DND-41 (cell line): ENCODE measurements at regions not wholly inside any gene's neighbourhood (a gene's known extent, or its start where the extent isn't known, plus 50 kb on each side); places are given as distances from the start of the nearest gene placed in this dataset.

ENCODE experiments used
- ATAC-seq: fragments of 200-7000 bp; cut with Tn5 transposase; 3 replicates; pipeline ENCODE4 v1.9.1; 2021; ENCODE audit warnings: low read depth; ENCODE audit not compliant: insufficient read depth
- DNase-seq: peaks from one replicate; pipeline ENCODE4 v3.0.0-alpha.2; 2020
- H2AFZ ChIP-seq: 2 replicates; pipeline ENCODE4 v1.6.0; 2012; ENCODE audit warnings: low read depth, low read length
- H3K27ac ChIP-seq: 2 replicates; pipeline ENCODE4 v1.5.1; 2012; ENCODE audit warnings: low read length, inconsistent platforms
- H3K27me3 ChIP-seq: fragments of 200-600 bp; sonication (generic); 2 replicates; pipeline ENCODE4 v1.6.0; 2012; ENCODE audit warnings: low read length, mild to moderate bottlenecking, inconsistent platforms; ENCODE audit not compliant: insufficient read depth, poor library complexity
- H3K36me3 ChIP-seq: 2 replicates; pipeline ENCODE4 v1.5.1; 2012; ENCODE audit warnings: low read length, inconsistent platforms; ENCODE audit not compliant: insufficient read depth
- H3K4me1 ChIP-seq: 2 replicates; pipeline ENCODE4 v1.5.1; 2012; ENCODE audit warnings: mild to moderate bottlenecking, low read length; ENCODE audit not compliant: insufficient read depth
- H3K4me2 ChIP-seq: 2 replicates; pipeline ENCODE4 v1.6.0; 2012; ENCODE audit warnings: mild to moderate bottlenecking, moderate library complexity, low read length, inconsistent platforms; ENCODE audit not compliant: insufficient read depth
- H3K4me3 ChIP-seq, 2 experiments: fragments of 200-600 bp in 1 of 2; shearing (Covaris generic) in 1 of 2; 2 replicates each; pipeline ENCODE4 v1.5.1; 2012 to 2016; ENCODE audit warnings: inconsistent platforms in 2 of 2, low read length in 2 of 2, mild to moderate bottlenecking in 2 of 2, low read depth in 1 of 2, moderate library complexity in 1 of 2
- H3K79me2 ChIP-seq: 2 replicates; pipeline ENCODE4 v1.6.0; 2012; ENCODE audit warnings: low read length, inconsistent platforms; ENCODE audit not compliant: insufficient read depth
- H3K9ac ChIP-seq: 2 replicates; pipeline ENCODE4 v1.6.0; 2012; ENCODE audit warnings: low read depth, mild to moderate bottlenecking, inconsistent platforms, low read length, moderate library complexity
- H3K9me3 ChIP-seq: 2 replicates; pipeline ENCODE4 v1.5.1; 2012; ENCODE audit warnings: low read length, moderate library complexity, mild to moderate bottlenecking, inconsistent platforms; ENCODE audit not compliant: insufficient read depth, severe bottlenecking
- H4K20me1 ChIP-seq: 2 replicates; pipeline ENCODE4 v1.6.0; 2012; ENCODE audit warnings: low read length; ENCODE audit not compliant: insufficient read depth
- CTCF ChIP-seq: IDR thresholded peaks from 2 replicates; pipeline ENCODE4 v1.5.1; 2012; ENCODE audit warnings: borderline replicate concordance, low read length, moderate library complexity, mild to moderate bottlenecking; ENCODE audit not compliant: poor library complexity, severe bottlenecking; ENCODE audit errors: extremely low read depth
- EZH2 ChIP-seq: IDR thresholded peaks from 3 replicates; pipeline ENCODE4 v1.6.1; 2012; ENCODE audit warnings: borderline replicate concordance, low read depth, mild to moderate bottlenecking, moderate library complexity, low read length, inconsistent platforms; ENCODE audit not compliant: severe bottlenecking

DNA sequence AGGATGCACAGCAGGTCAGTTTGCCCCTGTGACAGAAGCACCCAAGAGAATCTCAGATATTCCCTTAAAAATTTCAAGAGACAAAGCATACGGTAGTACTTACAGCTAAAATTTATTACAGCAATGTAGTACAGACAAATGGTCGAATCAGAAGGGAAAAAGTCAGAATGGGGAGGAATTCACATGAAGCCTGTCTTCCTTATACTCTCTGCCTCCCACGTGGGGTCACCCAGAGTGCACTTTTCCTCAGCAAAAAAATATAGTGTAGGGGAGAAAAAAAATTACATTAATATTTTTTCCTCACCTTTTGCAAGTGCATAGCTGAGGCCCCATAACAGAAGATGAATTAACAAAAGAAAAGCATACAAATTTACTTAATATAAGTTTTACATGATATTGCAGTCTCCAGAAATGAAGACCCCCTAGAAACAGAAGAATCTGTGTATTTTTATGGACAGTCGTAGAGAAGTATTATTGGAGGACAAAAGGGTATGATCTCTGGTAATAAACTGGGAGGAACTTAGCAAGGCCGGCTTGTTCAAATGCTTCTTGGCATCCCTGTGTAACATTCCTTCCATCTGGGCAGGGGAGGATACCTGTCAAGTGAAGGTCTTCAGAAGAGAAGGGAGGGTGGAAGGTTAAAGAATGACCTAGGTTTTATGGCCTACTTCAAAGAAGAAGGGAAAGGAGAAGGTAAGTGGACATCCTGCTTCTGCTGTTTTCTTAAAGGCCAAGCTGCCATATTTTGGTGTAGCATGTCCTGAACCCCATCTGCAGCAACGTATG is 270.6 kb upstream of the MAGI2 start:
- Histone ChIP-seq H2AFZ (no peak overlapping the region; the same call in 1 of the 2 replicates), H3K27me3 (no peaks in the 10 kb centered on the region), H3K79me2 (no peaks in the 10 kb centered on the region), H3K27ac (no peak overlapping the region), H4K20me1 (no peaks in the 10 kb centered on the region), H3K4me1 (no peaks in the 10 kb centered on the region), H3K36me3 (no peaks in the 10 kb centered on the region), H3K4me3 (no peak overlapping the region), H3K4me2 (no peak overlapping the region), H3K9me3 (no peaks in the 10 kb centered on the region), H3K9ac (no peak overlapping the region)
- DNase-seq: no peak
- TF ChIP-seq EZH2 (no peak), CTCF (no peak)
- no peak for ATAC-seq

DNA sequence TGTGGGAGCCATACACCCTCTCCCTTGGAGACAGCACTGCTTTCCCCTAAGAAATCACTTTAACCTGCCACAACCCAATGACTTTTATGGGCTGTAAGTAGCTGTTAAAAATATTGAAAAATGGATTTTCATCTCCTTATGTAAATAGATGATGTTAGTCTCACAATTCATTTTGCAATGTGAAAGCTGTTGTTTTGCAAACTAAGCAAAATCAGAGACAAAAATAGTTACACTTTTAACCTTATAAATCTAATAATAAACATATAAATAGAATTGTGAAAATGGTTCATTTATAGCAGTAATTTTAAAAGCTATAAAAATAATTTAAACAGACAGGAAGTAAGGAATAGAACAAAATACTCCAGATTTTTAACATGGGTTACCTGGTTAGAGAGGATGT is 268.8 kb upstream of the MAGI2 start:
- no peaks in the 10 kb centered on the region for H3K9me3 ChIP-seq
- H3K9ac ChIP-seq: no peak overlapping the region
- no peak overlapping the region for H2AFZ ChIP-seq
- H4K20me1 ChIP-seq: no peaks in the 10 kb centered on the region
- no peak overlapping the region for H3K27ac ChIP-seq
- H3K79me2 ChIP-seq: no peaks in the 10 kb centered on the region
- H3K4me1 ChIP-seq: no peaks in the 10 kb centered on the region
- no peak for DNase-seq
- H3K27me3 ChIP-seq: no peaks in the 10 kb centered on the region
- H3K4me2 ChIP-seq: no peak overlapping the region
- H3K36me3 ChIP-seq: no peaks in the 10 kb centered on the region
- no peak for ATAC-seq
- TF ChIP-seq CTCF (no peak), EZH2 (no peak)
- H3K4me3 ChIP-seq: no peak overlapping the region

GRCh38 chr7:79719216-79719615 is 265.7 kb upstream of the MAGI2 start:
- Histone ChIP-seq H3K4me1 (no peaks in the 10 kb centered on the region), H3K9ac (no peak overlapping the region), H4K20me1 (no peaks in the 10 kb centered on the region), H3K4me3 (no peak overlapping the region), H2AFZ (no peak overlapping the region; the same call in 1 of the 2 replicates), H3K36me3 (no peaks in the 10 kb centered on the region), H3K4me2 (no peak overlapping the region), H3K9me3 (no peaks in the 10 kb centered on the region), H3K27ac (no peak overlapping the region), H3K79me2 (no peaks in the 10 kb centered on the region), H3K27me3 (no peaks in the 10 kb centered on the region)
- no peak for DNase-seq
- TF ChIP-seq EZH2 (no peak), CTCF (no peak)
- ATAC-seq: no peak
